GM23248 (cell line): ENCODE measurements at regions not wholly inside any gene's neighbourhood (a gene's known extent, or its start where the extent isn't known, plus 50 kb on each side); places are given as distances from the start of the nearest gene placed in this dataset.
"Not testable (repeated sequence)": the region's sequence is repeated elsewhere in the genome, so short reads cannot be mapped to it uniquely, and the experiment has no call there.

Source experiments
- DNase-seq: peaks from one replicate; pipeline ENCODE4 v3.0.0-alpha.2; 2015
- H2AFZ ChIP-seq: fragments of 200-600 bp; sonication (generic); 2 replicates; pipeline ENCODE4 v1.6.1; 2016; ENCODE audit warnings: antibody characterized with exemption
- H3F3A ChIP-seq: fragments of 200-600 bp; sonication (generic); 2 replicates; pipeline ENCODE4 v1.6.1; 2016; ENCODE audit warnings: mild to moderate bottlenecking, antibody characterized with exemption, mixed run types; ENCODE audit not compliant: insufficient read depth
- H3K27ac ChIP-seq: fragments of 200-600 bp; sonication (generic); 2 replicates; pipeline ENCODE4 v1.5.1; 2016; ENCODE audit warnings: mild to moderate bottlenecking
- H3K27me3 ChIP-seq: fragments of 200-600 bp; sonication (generic); replicated peaks from 2 replicates; pipeline ENCODE4 v1.6.1; 2016; ENCODE audit warnings: mild to moderate bottlenecking; ENCODE audit not compliant: insufficient read depth
- H3K36me3 ChIP-seq: fragments of 200-600 bp; sonication (generic); 2 replicates; pipeline ENCODE4 v1.6.1; 2016; ENCODE audit warnings: low read depth, mild to moderate bottlenecking
- H3K4me1 ChIP-seq: fragments of 200-600 bp; sonication (generic); 2 replicates; pipeline ENCODE4 v1.6.1; 2016; ENCODE audit warnings: mild to moderate bottlenecking; ENCODE audit not compliant: insufficient read depth
- H3K4me2 ChIP-seq: fragments of 200-600 bp; sonication (generic); one replicate; pipeline ENCODE4 v1.6.1; 2016; ENCODE audit warnings: mild to moderate bottlenecking; ENCODE audit not compliant: unreplicated experiment
- H3K4me3 ChIP-seq: fragments of 200-600 bp; sonication (generic); 2 replicates; pipeline ENCODE4 v1.5.1; 2016; ENCODE audit warnings: mild to moderate bottlenecking
- H3K79me2 ChIP-seq: fragments of 200-600 bp; sonication (generic); 2 replicates; pipeline ENCODE4 v1.6.1; 2016; ENCODE audit warnings: mild to moderate bottlenecking; ENCODE audit not compliant: insufficient read depth
- H3K9ac ChIP-seq: fragments of 200-600 bp; sonication (generic); 2 replicates; pipeline ENCODE4 v1.6.1; 2016; ENCODE audit warnings: mild to moderate bottlenecking
- H3K9me2 ChIP-seq: fragments of 200-600 bp; sonication (generic); 2 replicates; pipeline ENCODE4 v1.6.1; 2016; ENCODE audit warnings: mixed run types, mild to moderate bottlenecking, moderate library complexity; ENCODE audit not compliant: insufficient read depth
- H3K9me3 ChIP-seq: fragments of 200-600 bp; sonication (generic); one replicate; pipeline ENCODE4 v1.6.1; 2017; ENCODE audit warnings: low read depth
- H4K20me1 ChIP-seq: fragments of 200-600 bp; sonication (generic); 2 replicates; pipeline ENCODE4 v1.6.0; 2016; ENCODE audit not compliant: insufficient read depth
- EZH2 ChIP-seq: fragments of 200-600 bp; sonication (generic); IDR thresholded peaks from 2 replicates; pipeline ENCODE4 v1.6.1; 2018; ENCODE audit warnings: antibody characterized with exemption, mild to moderate bottlenecking; ENCODE audit not compliant: insufficient read depth, poor library complexity, severe bottlenecking
- EZH2phosphoT487 ChIP-seq: fragments of 200-600 bp; sonication (generic); IDR thresholded peaks from 2 replicates; pipeline ENCODE4 v1.6.1; 2018; ENCODE audit warnings: antibody characterized with exemption, moderate library complexity, mild to moderate bottlenecking, low read depth; ENCODE audit not compliant: insufficient read depth
- WGBS, 2 experiments: methylation state at CpG; one replicate each; pipeline ENCODE4 v1.1.6; 2015 to 2017; ENCODE audit warnings: low lambda C conversion rate in 2 of 2, low coverage in 1 of 2; ENCODE audit errors: missing lambda C conversion rate in 2 of 2; 5-methylcytosine and 5-hydroxymethylcytosine counted together
- in situ Hi-C: fragments of 300-500 bp; cut with MboI; formaldehyde crosslinking; loops from 2 replicates; pipeline ENCODE4 v1.15.0; 2020

DNA sequence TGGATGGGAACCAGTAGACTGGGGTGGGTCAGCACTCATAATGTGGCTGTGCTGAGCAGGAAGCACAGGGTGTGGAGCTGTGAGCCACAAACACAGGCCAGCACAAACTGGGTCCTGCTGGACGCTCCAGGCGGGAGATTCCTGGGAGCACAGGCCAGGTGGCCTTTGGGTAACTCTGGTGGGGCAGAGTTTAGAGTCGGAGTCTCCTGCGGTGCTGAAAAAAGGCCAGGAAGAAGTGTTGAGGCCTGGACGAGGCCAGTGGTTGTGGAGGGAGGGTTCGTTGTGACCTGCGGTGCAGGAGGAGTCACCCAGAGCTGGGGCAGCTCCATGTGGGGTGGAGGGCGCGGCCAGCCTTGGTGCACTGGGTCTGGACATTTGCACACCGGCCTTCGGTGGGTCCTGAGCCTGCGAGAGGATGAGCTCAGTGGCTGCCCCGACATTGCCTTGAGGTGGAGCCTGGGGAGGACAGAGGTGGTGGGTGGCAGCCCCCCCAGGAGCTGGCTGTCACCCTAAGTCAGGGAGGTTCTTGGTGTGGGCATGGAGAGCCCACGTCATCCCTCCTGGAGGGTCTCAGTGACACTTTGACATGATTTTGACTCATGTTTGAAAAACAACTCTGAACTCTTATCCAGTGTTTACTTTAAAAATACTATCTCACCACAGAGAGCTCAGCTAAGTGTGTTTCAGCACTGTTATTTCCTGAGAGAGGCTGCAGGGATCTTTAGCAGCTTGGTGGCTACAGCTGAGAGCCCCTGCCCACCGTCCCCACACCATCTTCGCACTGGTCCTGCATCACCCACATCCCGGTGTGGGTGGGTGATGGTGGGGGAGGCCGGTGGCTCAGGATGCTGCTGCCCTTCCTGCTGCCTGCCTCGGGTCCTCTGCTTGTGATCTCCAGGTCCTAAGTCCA is 98.7 kb downstream of the NPIPB11 start:
- Histone ChIP-seq H3K4me3 (no peak overlapping the region), H3K36me3 (no peaks in the 10 kb centered on the region), H3K9me2 (no peaks in the 10 kb centered on the region), H3K4me1 (peaks cover 8% of the 10 kb centered on the region; the same call in 1 of the 2 replicates), H3K27me3 (no peaks in the 10 kb centered on the region), H3K9ac (no peak overlapping the region), H3K79me2 (no peaks in the 10 kb centered on the region), H3K4me2 (no peak overlapping the region), H3K27ac (no peak overlapping the region), H3K9me3 (no peaks in the 10 kb centered on the region), H3F3A (no peaks in the 10 kb centered on the region; the same call in none of the 2 replicates), H2AFZ (no peak overlapping the region), H4K20me1 (no peaks in the 10 kb centered on the region)
- DNase-seq: no peak
- TF ChIP-seq EZH2 (no peak), EZH2phosphoT487 (no peak)
- WGBS, 2 experiments: 88 to 90% methylated on average over 19 of the region's 19 CpGs
- in situ Hi-C loops: no loop called here

DNA sequence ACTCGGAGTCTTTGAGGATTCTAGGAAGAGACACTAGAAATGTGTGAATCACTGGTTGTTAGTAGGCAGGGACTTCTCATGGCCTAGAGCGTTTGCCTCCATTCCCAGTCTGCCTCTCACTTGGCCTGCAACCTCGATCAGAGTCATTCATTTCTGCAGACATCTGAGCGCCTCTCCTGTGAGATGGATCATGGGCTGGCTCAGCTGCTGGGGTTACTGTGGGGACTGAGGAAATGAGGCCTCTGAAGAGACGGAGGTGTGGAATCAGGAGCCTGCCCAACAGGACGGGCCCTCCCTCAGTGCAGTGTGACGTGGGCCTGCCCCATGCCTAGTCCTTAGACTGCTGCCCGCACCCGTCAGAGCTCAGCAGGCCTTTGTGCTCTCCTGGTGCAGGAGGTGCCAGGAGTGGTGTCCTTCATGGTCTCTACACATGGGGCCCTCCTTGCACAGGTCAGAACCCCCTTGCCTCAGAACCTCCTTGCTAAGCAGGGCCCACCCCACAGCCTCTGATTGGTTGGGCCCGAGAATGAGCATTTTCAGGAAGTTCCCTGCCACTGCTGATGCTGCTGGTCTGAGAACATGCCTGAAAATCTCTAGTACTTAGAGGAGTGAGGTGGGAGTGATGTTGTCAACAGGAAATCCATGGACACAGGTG is 99.4 kb downstream of the NPIPB11 start:
- peak; percentile 71 for DNase-seq
- Histone ChIP-seq H3F3A (no peaks in the 10 kb centered on the region; the same call in none of the 2 replicates), H3K27me3 (no peaks in the 10 kb centered on the region), H3K4me3 (no peak overlapping the region), H3K27ac (no peak overlapping the region), H3K36me3 (no peaks in the 10 kb centered on the region), H3K79me2 (no peaks in the 10 kb centered on the region), H2AFZ (no peak overlapping the region), H4K20me1 (no peaks in the 10 kb centered on the region), H3K4me1 (peaks cover 8% of the 10 kb centered on the region; the same call in 1 of the 2 replicates), H3K9me2 (no peaks in the 10 kb centered on the region), H3K9ac (no peak overlapping the region), H3K9me3 (no peaks in the 10 kb centered on the region), H3K4me2 (no peak overlapping the region)
- TF ChIP-seq EZH2: no peak
- TF ChIP-seq EZH2phosphoT487: no peak
- in situ Hi-C loops: no loop called here
- WGBS, 2 experiments: 67 to 69% methylated on average over 10 of the region's 10 CpGs

DNA sequence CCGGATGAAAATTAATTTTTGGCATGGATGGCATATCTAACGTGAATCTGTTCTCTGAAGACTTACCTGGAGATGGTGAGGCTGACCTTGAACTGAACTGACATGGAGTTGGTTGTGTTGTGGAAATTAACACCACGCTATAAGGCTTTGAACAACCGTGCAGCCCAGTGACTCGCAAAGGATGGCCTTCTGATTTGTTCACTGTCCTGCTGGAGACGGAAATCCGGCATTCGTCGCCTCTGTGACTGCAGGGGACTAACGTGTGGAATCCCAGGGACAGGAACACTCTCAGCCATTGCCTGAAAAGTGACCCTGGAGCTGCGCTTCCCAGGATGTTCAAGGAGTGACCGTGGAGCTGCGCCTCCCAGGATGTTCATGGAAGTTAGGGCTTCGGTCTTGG is 100.3 kb downstream of the NPIPB11 start:
- TF ChIP-seq EZH2phosphoT487 (no peak), EZH2 (no peak)
- H3K79me2 ChIP-seq: no peaks in the 10 kb centered on the region
- no peak overlapping the region for H2AFZ ChIP-seq
- H3K27me3 ChIP-seq: no peaks in the 10 kb centered on the region
- no peak overlapping the region for H3K27ac ChIP-seq
- DNase-seq: no peak
- no peaks in the 10 kb centered on the region; the same call in none of the 2 replicates for H3F3A ChIP-seq
- in situ Hi-C loops: no loop called here
- H3K9me3 ChIP-seq: no peaks in the 10 kb centered on the region
- no peak overlapping the region for H3K9ac ChIP-seq
- H3K36me3 ChIP-seq: no peaks in the 10 kb centered on the region
- no peaks in the 10 kb centered on the region for H3K9me2 ChIP-seq
- no peak overlapping the region for H3K4me2 ChIP-seq
- no peak overlapping the region for H3K4me3 ChIP-seq
- H4K20me1 ChIP-seq: no peaks in the 10 kb centered on the region
- 92% methylated on average over 14 of the region's 14 CpGs for WGBS, 2 experiments
- H3K4me1 ChIP-seq: peaks cover 8% of the 10 kb centered on the region; the same call in 1 of the 2 replicates

DNA sequence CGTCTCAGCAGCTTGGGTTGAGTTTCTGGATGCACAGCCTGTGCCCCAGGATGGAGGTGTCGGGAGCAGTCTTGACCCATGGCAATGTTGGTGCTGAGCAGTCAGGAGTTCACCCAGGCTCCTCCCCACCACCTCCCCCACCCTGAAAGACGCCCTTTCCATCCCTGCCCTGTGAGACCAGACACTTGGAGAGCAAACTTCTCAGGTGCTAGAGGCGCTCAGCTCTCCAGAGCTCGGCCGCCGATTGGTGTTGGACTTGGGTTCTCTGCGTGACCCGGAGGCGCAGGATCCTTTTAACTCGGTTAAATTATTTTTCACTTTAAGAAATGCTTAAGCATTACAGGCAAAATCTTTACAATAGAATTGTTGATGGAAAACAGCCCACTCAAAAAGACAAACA is 101.5 kb downstream of the NPIPB11 start:
- H3F3A ChIP-seq, H3K9me2 ChIP-seq, H3K36me3 ChIP-seq, H4K20me1 ChIP-seq, DNase-seq, H3K4me2 ChIP-seq, H3K9ac ChIP-seq, H3K79me2 ChIP-seq, H2AFZ ChIP-seq, in situ Hi-C loops, H3K27me3 ChIP-seq, H3K4me3 ChIP-seq, H3K9me3 ChIP-seq, H3K27ac ChIP-seq: not testable (repeated sequence)
- WGBS, 2 experiments: 84 to 85% methylated on average over 9 to 11 of the region's 11 CpGs
- H3K4me1 ChIP-seq: peaks cover 14% of the 10 kb centered on the region
